ENCODE measurements at regions not wholly inside any gene's neighbourhood (a gene's known extent, or its start where the extent isn't known, plus 50 kb on each side); places are given as distances from the start of the nearest gene placed in this dataset.

DNA sequence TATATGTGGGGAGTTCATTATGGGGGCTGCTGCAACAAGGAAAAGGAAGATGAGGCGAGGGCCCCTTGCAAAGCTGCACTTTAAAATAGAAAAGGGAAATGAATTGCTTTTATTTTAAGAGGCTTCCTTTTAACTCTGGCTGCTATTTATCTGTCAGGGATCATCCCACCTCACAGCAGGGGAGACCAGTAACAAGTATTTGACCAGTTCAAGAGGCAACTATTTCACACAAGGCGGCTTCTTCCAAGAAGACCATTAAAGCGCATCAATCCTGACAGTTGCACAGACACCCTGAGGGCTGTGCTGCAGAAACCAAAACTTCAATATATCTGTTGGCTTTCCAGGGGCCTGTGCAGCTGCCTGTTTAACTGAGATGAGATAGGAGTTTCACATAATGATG is 1009.2 kb downstream of the SORCS3 start:
- TF ChIP-seq, protein P1, sequence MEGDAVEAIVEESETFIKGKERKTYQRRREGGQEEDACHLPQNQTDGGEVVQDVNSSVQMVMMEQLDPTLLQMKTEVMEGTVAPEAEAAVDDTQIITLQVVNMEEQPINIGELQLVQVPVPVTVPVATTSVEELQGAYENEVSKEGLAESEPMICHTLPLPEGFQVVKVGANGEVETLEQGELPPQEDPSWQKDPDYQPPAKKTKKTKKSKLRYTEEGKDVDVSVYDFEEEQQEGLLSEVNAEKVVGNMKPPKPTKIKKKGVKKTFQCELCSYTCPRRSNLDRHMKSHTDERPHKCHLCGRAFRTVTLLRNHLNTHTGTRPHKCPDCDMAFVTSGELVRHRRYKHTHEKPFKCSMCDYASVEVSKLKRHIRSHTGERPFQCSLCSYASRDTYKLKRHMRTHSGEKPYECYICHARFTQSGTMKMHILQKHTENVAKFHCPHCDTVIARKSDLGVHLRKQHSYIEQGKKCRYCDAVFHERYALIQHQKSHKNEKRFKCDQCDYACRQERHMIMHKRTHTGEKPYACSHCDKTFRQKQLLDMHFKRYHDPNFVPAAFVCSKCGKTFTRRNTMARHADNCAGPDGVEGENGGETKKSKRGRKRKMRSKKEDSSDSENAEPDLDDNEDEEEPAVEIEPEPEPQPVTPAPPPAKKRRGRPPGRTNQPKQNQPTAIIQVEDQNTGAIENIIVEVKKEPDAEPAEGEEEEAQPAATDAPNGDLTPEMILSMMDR (IDR thresholded peaks at IDR 0.05; ENCODE audit: unreplicated experiment in 3 of 3): no peak
- Mint-ChIP-seq H3K4me1 (peaks cover 52% of the 10 kb centered on the region), H3K27ac (peak overlapping the region; percentile 72 to 87 (median 82)), H3K4me3 (no peak overlapping the region), H3K9me3 (no peaks in the 10 kb centered on the region), H3K36me3 (ENCODE audit: low read depth) (no peaks in the 10 kb centered on the region), H3K27me3 (ENCODE audit: low read depth) (no peaks in the 10 kb centered on the region)

DNA sequence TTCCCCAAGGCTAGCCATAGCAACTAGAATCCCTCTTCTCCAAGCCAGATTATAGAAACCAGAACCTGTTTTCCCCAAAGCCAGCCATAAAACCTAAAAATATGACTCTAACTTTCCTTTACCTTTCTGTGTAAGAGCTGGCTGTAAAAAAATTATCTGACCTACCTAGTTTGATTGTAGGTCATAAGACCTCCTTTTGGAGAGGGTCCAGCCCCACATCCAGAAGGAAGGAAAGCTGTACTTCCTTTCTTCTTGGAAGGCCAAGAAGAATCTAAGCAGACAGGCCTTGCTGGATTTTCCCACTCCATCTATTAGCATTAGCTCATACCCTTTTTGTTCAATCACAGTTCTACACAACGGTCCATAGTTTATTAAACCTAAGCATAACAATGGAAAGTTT is 1006.3 kb downstream of the SORCS3 start:
- H3K4me3 Mint-ChIP-seq: no peak overlapping the region
- TF ChIP-seq, protein P1 (IDR thresholded peaks at IDR 0.05; ENCODE audit: unreplicated experiment in 3 of 3): no peak
- peak overlapping the region; percentile 26 to 62 (median 55) for H3K27ac Mint-ChIP-seq
- H3K4me1 Mint-ChIP-seq: peaks cover 52% of the 10 kb centered on the region
- no peaks in the 10 kb centered on the region for H3K9me3 Mint-ChIP-seq
- H3K36me3 Mint-ChIP-seq (ENCODE audit: low read depth): no peaks in the 10 kb centered on the region
- no peaks in the 10 kb centered on the region for H3K27me3 Mint-ChIP-seq (ENCODE audit: low read depth)

DNA sequence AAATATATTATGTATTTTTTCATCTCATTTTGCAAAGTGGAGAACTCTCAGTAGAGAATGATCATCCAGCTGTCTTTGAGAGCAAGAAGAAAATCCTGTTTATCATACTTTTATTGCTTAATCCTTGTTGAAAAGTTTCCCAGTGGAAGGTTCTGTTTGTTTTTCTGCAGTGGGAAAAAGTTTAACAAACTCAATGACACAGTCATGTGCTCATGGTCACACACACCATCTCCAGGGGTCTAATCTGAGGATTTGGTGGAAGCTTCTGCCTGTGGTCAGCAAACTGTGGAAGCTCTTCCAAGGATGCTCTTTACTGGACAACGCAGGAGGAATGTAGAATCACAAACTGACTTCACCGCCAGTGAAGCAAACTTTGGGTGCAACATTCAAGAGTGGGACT is 1003.9 kb downstream of the SORCS3 start:
- Mint-ChIP-seq H3K27me3 (ENCODE audit: low read depth) (no peaks in the 10 kb centered on the region), H3K9me3 (no peaks in the 10 kb centered on the region), H3K4me1 (peaks cover 42% of the 10 kb centered on the region), H3K27ac (peak overlapping the region in 2 of 3 experiments; percentile 59 to 74), H3K36me3 (ENCODE audit: low read depth) (no peaks in the 10 kb centered on the region), H3K4me3 (no peak overlapping the region)
- TF ChIP-seq, protein P1 (IDR thresholded peaks at IDR 0.05; ENCODE audit: unreplicated experiment in 3 of 3): no peak

DNA sequence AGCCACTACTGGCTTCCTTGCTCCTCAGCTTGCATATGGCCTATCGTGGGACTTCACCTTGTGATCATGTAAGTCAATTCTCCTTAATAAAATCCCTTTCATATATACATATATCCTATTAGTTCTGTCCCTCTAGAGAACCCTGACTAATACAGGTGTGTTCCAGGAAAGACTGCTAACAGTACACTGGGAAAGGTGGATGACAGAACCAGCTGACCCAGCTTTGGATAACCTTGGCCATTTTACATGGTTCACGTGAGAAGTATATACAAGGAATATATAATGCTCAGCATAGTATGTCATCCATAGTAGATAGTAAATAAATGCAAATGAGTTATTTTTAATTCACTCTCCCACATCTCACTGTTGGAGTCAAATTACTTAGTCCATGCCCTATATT is 1003.5 kb downstream of the SORCS3 start:
- H3K36me3 Mint-ChIP-seq (ENCODE audit: low read depth): no peaks in the 10 kb centered on the region
- no peaks in the 10 kb centered on the region for H3K9me3 Mint-ChIP-seq
- peaks cover 38% of the 10 kb centered on the region for H3K4me1 Mint-ChIP-seq
- H3K27ac Mint-ChIP-seq: peak overlapping the region in 2 of 3 experiments; percentile 74 to 93
- TF ChIP-seq, protein P1 (IDR thresholded peaks at IDR 0.05; ENCODE audit: unreplicated experiment in 3 of 3): no peak
- H3K27me3 Mint-ChIP-seq (ENCODE audit: low read depth): no peaks in the 10 kb centered on the region
- H3K4me3 Mint-ChIP-seq: no peak overlapping the region

DNA sequence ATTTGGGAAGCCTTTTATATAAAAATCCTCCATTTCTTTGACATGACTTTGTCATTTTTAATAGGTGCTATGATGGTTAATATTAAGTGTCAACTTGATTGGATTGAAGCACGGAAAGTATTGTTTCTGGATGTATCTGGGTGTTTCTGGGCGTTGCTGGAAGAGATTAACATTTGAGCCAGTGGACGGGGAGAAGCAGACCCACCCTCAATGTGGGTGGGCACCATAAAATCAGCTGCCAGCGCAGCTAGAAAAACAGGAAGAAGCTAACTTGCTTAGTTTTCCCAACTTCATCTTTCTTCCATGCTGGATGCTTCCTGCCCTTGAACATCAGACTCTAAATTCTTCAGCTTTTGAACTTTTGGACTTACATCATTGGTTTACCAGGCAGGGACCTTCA is 1003.0 kb downstream of the SORCS3 start:
- Mint-ChIP-seq H3K36me3 (ENCODE audit: low read depth) (no peaks in the 10 kb centered on the region), H3K4me3 (peak overlapping the region in 1 of 3 experiments; percentile 6), H3K4me1 (peaks cover 34% of the 10 kb centered on the region), H3K27me3 (ENCODE audit: low read depth) (no peaks in the 10 kb centered on the region), H3K27ac (peak overlapping the region; percentile 50 to 93 (median 74)), H3K9me3 (no peaks in the 10 kb centered on the region)
- TF ChIP-seq, protein P1 (IDR thresholded peaks at IDR 0.05; ENCODE audit: unreplicated experiment in 3 of 3): no peak

- H3K4me1 Mint-ChIP-seq: peaks cover 34% of the 10 kb centered on the region
- TF ChIP-seq, protein P1 (IDR thresholded peaks at IDR 0.05; ENCODE audit: unreplicated experiment in 3 of 3): no peak
- H3K27me3 Mint-ChIP-seq (ENCODE audit: low read depth): no peaks in the 10 kb centered on the region
- no peak overlapping the region for H3K4me3 Mint-ChIP-seq
- peak overlapping the region; percentile 50 to 93 (median 74) for H3K27ac Mint-ChIP-seq
- peaks cover 2% of the 10 kb centered on the region for H3K9me3 Mint-ChIP-seq
- no peaks in the 10 kb centered on the region for H3K36me3 Mint-ChIP-seq (ENCODE audit: low read depth)
These were observed 1002.6 kb downstream of the SORCS3 start for GRCh38 chr10:105643660-105644059.
